ENCODE measurements at regions not wholly inside any gene's neighbourhood (a gene's known extent, or its start where the extent isn't known, plus 50 kb on each side); places are given as distances from the start of the nearest gene placed in this dataset.

GRCh38 chr10:88178758-88179157 lies 315.3 kb downstream of the PTEN start:
- DNase-seq = no peak

- DNase-seq = no peak
Measured at GRCh38 chr10:88179831-88180230, 316.4 kb downstream of the PTEN start.

- DNase-seq = no peak
Measured at GRCh38 chr10:88181902-88182600, 318.6 kb downstream of the PTEN start.

GRCh38 chr10:88182601-88182930 lies 319.1 kb downstream of the PTEN start:
- DNase-seq = no peak

- DNase-seq = no peak
Measured at GRCh38 chr10:88184543-88185297, 321.3 kb downstream of the PTEN start.

GRCh38 chr10:88185830-88186229 lies 322.4 kb downstream of the PTEN start:
- DNase-seq = no peak

- no peak for DNase-seq
Measured at GRCh38 chr10:88186335-88186734, 322.9 kb downstream of the PTEN start.

- no peak for DNase-seq
Measured at GRCh38 chr10:88187472-88187871, 324.0 kb downstream of the PTEN start.

- DNase-seq = no peak
Measured at GRCh38 chr10:88190123-88190522, 326.7 kb downstream of the PTEN start.

GRCh38 chr10:88190540-88191235 lies 327.3 kb downstream of the PTEN start:
- DNase-seq = no peak

- DNase-seq = no peak
Measured at GRCh38 chr10:88193018-88193417, 329.6 kb downstream of the PTEN start.

GRCh38 chr10:88194041-88194887 lies 330.8 kb downstream of the PTEN start:
- DNase-seq = peak in 1 of 2 experiments; percentile 8

- DNase-seq = no peak
Measured at GRCh38 chr10:88194961-88195367, 331.5 kb downstream of the PTEN start.

- DNase-seq = no peak
Measured at GRCh38 chr10:88195841-88196240, 332.4 kb downstream of the PTEN start.

- DNase-seq = no peak
Measured at GRCh38 chr10:88196291-88196690, 332.9 kb downstream of the PTEN start.

GRCh38 chr10:88198023-88198422 lies 334.6 kb downstream of the PTEN start:
- no peak for DNase-seq

- no peak for DNase-seq
Measured at GRCh38 chr10:88200312-88201032, 337.0 kb downstream of the PTEN start.

- DNase-seq = no peak
Measured at GRCh38 chr10:88205842-88206446, 342.5 kb downstream of the PTEN start.

- DNase-seq = no peak
Measured at GRCh38 chr10:88207121-88207546, 343.7 kb downstream of the PTEN start.

GRCh38 chr10:88209231-88209630 lies 345.8 kb downstream of the PTEN start:
- DNase-seq = no peak

- no peak for DNase-seq
Measured at GRCh38 chr10:88209837-88210561, 346.6 kb downstream of the PTEN start.
